ENCODE measurements at regions not wholly inside any gene's neighbourhood (a gene's known extent, or its start where the extent isn't known, plus 50 kb on each side); places are given as distances from the start of the nearest gene placed in this dataset.

DNA sequence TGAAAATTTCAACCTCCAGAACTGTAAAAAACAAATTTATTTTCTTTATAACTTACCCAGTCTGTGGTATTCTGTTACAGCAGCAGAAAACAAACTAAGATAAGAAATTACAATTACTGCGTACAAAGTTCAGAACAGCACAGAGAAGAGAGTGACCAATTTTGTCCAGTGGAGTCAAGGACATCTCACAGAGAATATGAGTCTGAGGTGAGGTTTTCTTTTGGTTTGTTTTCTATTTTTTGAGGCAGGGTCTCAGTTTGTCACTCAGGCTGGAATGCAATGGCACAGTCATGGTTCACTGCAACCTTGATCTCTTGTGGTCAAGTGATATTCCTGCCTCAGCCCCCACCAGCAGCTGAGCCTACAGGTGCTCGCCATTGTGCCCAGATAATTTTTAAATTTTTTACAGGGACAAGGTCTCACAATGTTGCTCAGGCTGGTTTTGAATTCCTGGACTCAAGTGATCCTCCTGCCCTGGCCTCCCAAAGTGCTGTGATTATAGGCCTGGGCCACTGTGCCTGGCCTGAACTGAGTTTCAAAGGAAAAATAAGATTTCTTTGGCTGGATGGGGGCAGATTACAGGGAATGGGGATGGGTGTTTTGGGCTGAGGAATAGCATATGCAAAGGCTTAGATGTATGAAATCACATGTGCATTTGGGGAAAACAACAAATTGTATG lies 201.1 kb upstream of the USP24 start:
- Mint-ChIP-seq H3K27ac (no peak overlapping the region), H3K27me3 (peaks cover 26 to 78% of the 10 kb centered on the region in 2 donors), H3K36me3 (ENCODE audit: insufficient read depth) (no peaks in the 10 kb centered on the region), H3K9me3 (no peaks in the 10 kb centered on the region), H3K4me3 (no peak overlapping the region), H3K4me1 (ENCODE audit: low read depth in 2 of 2) (no peaks in the 10 kb centered on the region)
- no peak for ATAC-seq (replicated peaks)
- DNase-seq = no peak

- ATAC-seq (replicated peaks) (no peak), DNase-seq (no peak)
- no peaks in the 10 kb centered on the region for H3K9me3 Mint-ChIP-seq
- no peaks in the 10 kb centered on the region for H3K4me1 Mint-ChIP-seq (ENCODE audit: low read depth in 2 of 2)
- H3K36me3 Mint-ChIP-seq (ENCODE audit: insufficient read depth) = no peaks in the 10 kb centered on the region
- H3K4me3 Mint-ChIP-seq = no peak overlapping the region
- no peak overlapping the region for H3K27ac Mint-ChIP-seq
- H3K27me3 Mint-ChIP-seq = peaks cover 26 to 60% of the 10 kb centered on the region in 2 donors
Observed at GRCh38 chr1:55413286-55413685, 198.1 kb upstream of the USP24 start.

DNA sequence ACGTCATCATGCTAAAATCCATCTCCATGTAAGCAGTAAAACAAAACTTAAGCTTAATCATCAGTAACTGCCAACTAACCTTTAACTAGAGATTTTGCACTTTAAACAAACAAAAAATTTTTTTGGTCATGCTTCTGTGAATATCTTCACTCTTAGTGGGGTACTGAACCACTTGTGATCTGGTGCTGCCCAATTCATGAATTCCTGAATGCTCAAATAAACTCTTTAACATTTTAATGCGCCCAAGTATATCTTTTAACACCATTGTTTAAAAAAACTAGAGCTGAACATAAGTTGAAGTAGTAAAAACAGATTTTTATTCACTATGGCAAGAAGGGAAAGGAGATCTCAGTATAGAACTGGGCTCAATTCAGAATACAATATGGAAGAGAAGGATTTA lies 196.9 kb upstream of the USP24 start:
- no peak for ATAC-seq (replicated peaks)
- Mint-ChIP-seq H3K27ac (no peak overlapping the region), H3K27me3 (peaks cover 18 to 49% of the 10 kb centered on the region in 2 donors), H3K36me3 (ENCODE audit: insufficient read depth) (no peaks in the 10 kb centered on the region), H3K4me1 (ENCODE audit: low read depth in 2 of 2) (no peaks in the 10 kb centered on the region), H3K9me3 (no peaks in the 10 kb centered on the region), H3K4me3 (no peak overlapping the region)
- no peak for DNase-seq

DNA sequence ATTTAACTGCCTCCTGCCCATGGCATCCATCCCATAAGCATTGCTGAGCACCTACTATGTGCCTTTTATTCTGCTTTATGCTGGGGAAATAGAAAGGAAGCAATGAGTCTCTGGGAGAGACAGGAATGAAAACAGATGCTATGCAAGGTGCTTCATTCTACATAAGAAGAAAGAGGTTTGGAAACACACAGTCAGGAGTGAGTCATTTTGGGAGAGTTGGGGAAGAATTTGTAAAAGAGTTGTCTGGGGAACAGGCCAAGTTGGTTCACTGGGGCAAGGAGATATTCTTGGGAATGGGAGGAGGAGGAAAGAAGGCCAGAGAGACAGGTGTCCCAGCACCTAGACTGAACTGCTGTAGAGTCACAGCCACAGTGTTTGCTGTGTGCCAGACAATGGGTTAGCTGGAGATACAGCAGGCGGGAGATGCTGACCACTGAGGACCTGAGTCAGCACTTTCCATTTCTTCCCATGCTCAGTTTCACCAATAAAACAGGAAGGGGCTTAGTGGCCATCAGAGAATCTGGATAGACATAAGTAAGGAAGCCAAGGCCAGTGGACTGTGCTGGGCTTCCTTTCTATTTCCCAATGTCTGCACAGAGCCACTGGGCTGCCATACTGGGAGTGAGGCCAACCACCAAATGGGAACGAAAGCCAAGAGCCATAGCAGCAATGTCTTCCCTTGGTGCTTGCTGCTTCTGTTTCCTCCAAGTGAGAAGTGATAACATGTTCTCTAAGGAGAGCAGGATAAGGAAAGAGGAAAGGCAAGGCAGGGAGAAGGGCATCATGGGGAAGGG lies 187.7 kb upstream of the USP24 start:
- no peak overlapping the region for H3K4me3 Mint-ChIP-seq
- no peaks in the 10 kb centered on the region for H3K9me3 Mint-ChIP-seq
- H3K36me3 Mint-ChIP-seq (ENCODE audit: insufficient read depth) = no peaks in the 10 kb centered on the region
- H3K4me1 Mint-ChIP-seq (ENCODE audit: low read depth in 2 of 2) = no peaks in the 10 kb centered on the region
- H3K27me3 Mint-ChIP-seq = peaks cover 42 to 81% of the 10 kb centered on the region in 2 donors
- ATAC-seq (replicated peaks) = no peak
- DNase-seq = no peak
- no peak overlapping the region for H3K27ac Mint-ChIP-seq

- no peak overlapping the region for H3K4me3 Mint-ChIP-seq
- H3K4me1 Mint-ChIP-seq (ENCODE audit: low read depth in 2 of 2) = no peaks in the 10 kb centered on the region
- H3K27ac Mint-ChIP-seq = no peak overlapping the region
- DNase-seq = no peak
- no peaks in the 10 kb centered on the region for H3K9me3 Mint-ChIP-seq
- no peaks in the 10 kb centered on the region for H3K36me3 Mint-ChIP-seq (ENCODE audit: insufficient read depth)
- no peak for ATAC-seq (replicated peaks)
- H3K27me3 Mint-ChIP-seq = peaks cover 49 to 88% of the 10 kb centered on the region in 2 donors
Observed at GRCh38 chr1:55402142-55402541, 187.0 kb upstream of the USP24 start.

DNA sequence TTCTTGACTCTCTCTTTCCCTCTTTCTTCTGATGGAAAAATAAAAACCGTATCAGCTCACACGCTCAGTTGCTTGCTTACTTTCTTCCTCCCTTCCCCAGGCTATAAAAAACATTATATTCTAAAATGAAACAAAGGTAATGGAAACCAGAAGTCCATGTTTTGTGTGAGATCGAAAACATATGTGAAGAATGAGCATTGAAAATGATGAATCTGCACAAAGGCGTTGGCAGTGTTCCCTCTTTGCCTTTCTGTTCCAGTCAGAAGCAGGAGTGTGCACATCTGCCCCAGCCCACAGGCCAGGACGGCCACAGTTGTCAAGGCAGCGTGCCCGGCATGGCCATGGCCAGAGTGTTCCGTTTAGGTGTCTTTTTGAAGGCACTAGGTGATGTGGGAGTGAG lies 185.3 kb upstream of the USP24 start:
- Mint-ChIP-seq H3K36me3 (ENCODE audit: insufficient read depth) (no peaks in the 10 kb centered on the region), H3K27ac (no peak overlapping the region), H3K4me3 (no peak overlapping the region), H3K27me3 (peaks cover 41 to 81% of the 10 kb centered on the region in 2 donors), H3K9me3 (no peaks in the 10 kb centered on the region), H3K4me1 (ENCODE audit: low read depth in 2 of 2) (no peaks in the 10 kb centered on the region)
- ATAC-seq (replicated peaks) (no peak), DNase-seq (no peak)

GRCh38 chr1:55399346-55399745 lies 184.2 kb upstream of the USP24 start:
- ATAC-seq (replicated peaks) (no peak), DNase-seq (no peak)
- peaks cover 46 to 69% of the 10 kb centered on the region in 2 donors for H3K27me3 Mint-ChIP-seq
- no peak overlapping the region for H3K4me3 Mint-ChIP-seq
- no peaks in the 10 kb centered on the region for H3K4me1 Mint-ChIP-seq (ENCODE audit: low read depth in 2 of 2)
- H3K36me3 Mint-ChIP-seq (ENCODE audit: insufficient read depth) = no peaks in the 10 kb centered on the region
- no peaks in the 10 kb centered on the region for H3K9me3 Mint-ChIP-seq
- H3K27ac Mint-ChIP-seq = no peak overlapping the region

DNA sequence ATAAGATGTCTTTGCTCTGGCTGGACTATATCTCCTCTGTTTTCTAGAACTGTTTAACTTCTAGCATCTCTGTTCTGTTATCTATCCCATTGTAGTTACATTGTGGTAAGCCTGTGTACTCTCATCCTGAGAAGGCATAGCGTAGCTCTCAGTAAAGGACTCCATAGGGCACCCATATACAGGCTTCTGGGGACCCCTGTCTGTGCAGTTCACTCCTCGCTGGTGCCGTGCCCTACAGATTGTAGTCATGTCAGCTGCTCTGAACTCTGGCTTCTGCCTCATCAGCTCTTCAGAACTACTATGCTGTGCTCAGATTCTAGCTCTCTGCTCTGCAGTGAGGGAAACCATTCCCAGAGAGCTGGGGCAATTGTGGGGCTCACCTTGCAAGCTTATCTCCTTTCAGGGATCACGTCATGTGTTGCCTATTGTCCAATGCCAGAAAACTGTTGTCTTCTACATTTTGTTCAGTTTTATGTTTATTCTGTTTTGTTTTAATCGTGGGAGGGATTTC lies 181.3 kb upstream of the USP24 start:
- H3K9me3 Mint-ChIP-seq = no peaks in the 10 kb centered on the region
- no peak for ATAC-seq (replicated peaks)
- DNase-seq = no peak
- H3K27ac Mint-ChIP-seq = no peak overlapping the region
- peaks cover 48% of the 10 kb centered on the region in 2 donors for H3K27me3 Mint-ChIP-seq
- no peaks in the 10 kb centered on the region for H3K4me1 Mint-ChIP-seq (ENCODE audit: low read depth in 2 of 2)
- no peak overlapping the region for H3K4me3 Mint-ChIP-seq
- H3K36me3 Mint-ChIP-seq (ENCODE audit: insufficient read depth) = no peaks in the 10 kb centered on the region

- peaks cover 0 to 4% of the 10 kb centered on the region in 2 donors for H3K9me3 Mint-ChIP-seq
Observed at GRCh38 chr1:55388960-55389359, 173.8 kb upstream of the USP24 start.

DNA sequence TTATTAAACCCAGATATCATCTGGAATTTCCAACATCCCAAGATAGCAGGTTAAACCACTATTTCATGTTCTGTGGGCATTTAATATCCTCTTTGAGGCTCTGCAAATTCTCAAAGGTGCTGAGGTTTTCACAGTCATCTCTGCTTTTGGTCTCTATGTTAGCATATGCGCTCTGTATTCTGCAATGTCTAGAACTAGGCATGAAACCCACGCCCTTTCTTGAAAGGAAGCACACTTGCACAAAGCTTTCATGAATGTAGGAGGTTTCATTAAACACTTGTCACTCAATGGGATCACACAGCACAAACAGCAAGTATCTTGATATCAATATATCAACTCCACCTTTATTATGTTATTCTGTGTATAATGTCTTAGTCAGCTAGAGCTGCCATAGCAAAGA lies 172.0 kb upstream of the USP24 start:
- Mint-ChIP-seq H3K4me1 (ENCODE audit: low read depth in 2 of 2) (no peaks in the 10 kb centered on the region), H3K27ac (no peak overlapping the region)
- ATAC-seq (replicated peaks) = no peak

More at GRCh38 chr1:55388960-55389359, 173.8 kb upstream of the USP24 start:
- Mint-ChIP-seq H3K27ac (no peak overlapping the region), H3K36me3 (ENCODE audit: insufficient read depth) (no peaks in the 10 kb centered on the region), H3K4me1 (ENCODE audit: low read depth in 2 of 2) (no peaks in the 10 kb centered on the region), H3K27me3 (peaks cover 13 to 19% of the 10 kb centered on the region in 2 donors), H3K4me3 (no peak overlapping the region)
- ATAC-seq (replicated peaks) = no peak
- no peak for DNase-seq

GRCh38 chr1:55386456-55386855 lies 171.3 kb upstream of the USP24 start:
- ATAC-seq (replicated peaks) (no peak), DNase-seq (no peak)
- no peaks in the 10 kb centered on the region for H3K4me1 Mint-ChIP-seq (ENCODE audit: low read depth in 2 of 2)
- H3K9me3 Mint-ChIP-seq = peaks cover 0 to 4% of the 10 kb centered on the region in 2 donors
- no peaks in the 10 kb centered on the region for H3K36me3 Mint-ChIP-seq (ENCODE audit: insufficient read depth)
- peak overlapping the region in 1 of 2 donors; percentile 59 for H3K27ac Mint-ChIP-seq
- H3K4me3 Mint-ChIP-seq = no peak overlapping the region
- H3K27me3 Mint-ChIP-seq = peaks cover 6 to 26% of the 10 kb centered on the region in 2 donors

More for the DNA sequence above, 172.0 kb upstream of the USP24 start:
- H3K27me3 Mint-ChIP-seq = peaks cover 6 to 22% of the 10 kb centered on the region in 2 donors
- no peak overlapping the region for H3K4me3 Mint-ChIP-seq
- H3K36me3 Mint-ChIP-seq (ENCODE audit: insufficient read depth) = no peaks in the 10 kb centered on the region
- no peak for DNase-seq
- H3K9me3 Mint-ChIP-seq = peaks cover 0 to 4% of the 10 kb centered on the region in 2 donors

DNA sequence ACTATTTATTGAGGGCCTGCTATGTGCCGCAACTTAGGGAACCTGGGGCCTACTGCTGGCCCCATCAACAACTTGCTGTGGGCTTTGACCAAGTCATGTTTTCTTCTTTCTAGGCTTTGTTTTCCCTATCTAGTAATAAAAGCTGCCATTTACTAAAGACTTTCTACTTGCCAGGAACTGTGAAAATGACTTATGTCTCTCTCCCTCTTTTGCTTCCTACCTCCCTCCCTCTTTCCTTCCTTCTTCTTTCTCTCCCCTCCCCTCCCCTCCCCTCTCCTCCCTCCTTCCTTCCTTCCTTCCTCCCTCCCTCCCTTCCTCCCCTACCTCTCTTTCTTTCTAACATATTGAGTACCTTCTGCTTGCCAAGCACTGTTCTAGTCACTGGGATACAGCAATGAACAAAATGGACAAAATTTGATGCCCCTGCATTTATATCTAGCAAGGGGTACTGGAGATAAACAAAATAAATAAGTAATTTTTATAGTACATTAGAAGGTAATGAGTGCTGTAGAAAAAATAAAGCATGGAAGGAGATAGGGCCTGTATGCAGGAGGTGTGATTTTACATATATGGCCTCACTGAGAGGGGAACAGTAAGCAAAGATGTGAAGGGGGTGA lies 170.3 kb upstream of the USP24 start:
- H3K4me3 Mint-ChIP-seq = no peak overlapping the region
- no peak for DNase-seq
- H3K9me3 Mint-ChIP-seq = peaks cover 0 to 4% of the 10 kb centered on the region in 2 donors
- H3K36me3 Mint-ChIP-seq (ENCODE audit: insufficient read depth) = no peaks in the 10 kb centered on the region
- H3K27me3 Mint-ChIP-seq = peaks cover 6 to 29% of the 10 kb centered on the region in 2 donors
- ATAC-seq (replicated peaks) = no peak
- no peaks in the 10 kb centered on the region for H3K4me1 Mint-ChIP-seq (ENCODE audit: low read depth in 2 of 2)
- no peak overlapping the region for H3K27ac Mint-ChIP-seq

GRCh38 chr1:55384637-55385036 lies 169.5 kb upstream of the USP24 start:
- H3K27me3 Mint-ChIP-seq = peaks cover 6 to 30% of the 10 kb centered on the region in 2 donors
- no peaks in the 10 kb centered on the region for H3K9me3 Mint-ChIP-seq
- ATAC-seq (replicated peaks) = no peak
- no peaks in the 10 kb centered on the region for H3K4me1 Mint-ChIP-seq (ENCODE audit: low read depth in 2 of 2)
- no peak overlapping the region for H3K27ac Mint-ChIP-seq
- DNase-seq = no peak
- no peaks in the 10 kb centered on the region for H3K36me3 Mint-ChIP-seq (ENCODE audit: insufficient read depth)
- no peak overlapping the region for H3K4me3 Mint-ChIP-seq

Data from effector memory CD8-positive, alpha-beta T cell (primary cell).